Kidney (tissue), 13 donors: ENCODE measurements at regions not wholly inside any gene's neighbourhood (a gene's known extent, or its start where the extent isn't known, plus 50 kb on each side); places are given as distances from the start of the nearest gene placed in this dataset.

Experiments used
- DNase-seq, 5 donors: peaks; one replicate each; pipeline ENCODE4 v3.0.0-alpha.2; 2013 to 2020
- FAIRE-seq: peaks from 2 replicates; lab custom pipeline; 2012; peaks lifted over from hg19 to GRCh38; lab: Jason Lieb, UNC
- H3K27ac ChIP-seq, 2 donors: one replicate each; pipeline ENCODE4 v1.7.0; 2013; ENCODE audit warnings: low read depth in 2 of 2, low read length in 2 of 2, inconsistent platforms in 1 of 2
- H3K27me3 ChIP-seq: one replicate; pipeline ENCODE4 v1.7.1; 2013; ENCODE audit warnings: low read length, inconsistent platforms; ENCODE audit not compliant: control insufficient read depth, insufficient read depth
- H3K36me3 ChIP-seq, 3 donors: one replicate each; pipeline versions ENCODE4 v1.7.0 to v1.7.1; 2013; ENCODE audit warnings: low read length in 3 of 3, control low read depth in 1 of 3, inconsistent platforms in 1 of 3; ENCODE audit not compliant: insufficient read depth in 3 of 3, control insufficient read depth in 2 of 3
- H3K4me1 ChIP-seq, 3 donors: one replicate each; pipeline versions ENCODE4 v1.7.0 to v1.7.1; 2013; ENCODE audit warnings: low read length in 3 of 3, inconsistent platforms in 1 of 3, low read depth in 1 of 3; ENCODE audit not compliant: control insufficient read depth in 2 of 3, insufficient read depth in 2 of 3
- H3K4me3 ChIP-seq, 3 donors: one replicate each; pipeline versions ENCODE4 v1.7.0 to v1.8.1; 2013; ENCODE audit warnings: low read length in 3 of 3, control low read depth in 1 of 3, inconsistent platforms in 1 of 3
- H3K9ac ChIP-seq, 3 donors: one replicate each; pipeline versions ENCODE4 v1.7.0 to v1.7.1; 2013; ENCODE audit warnings: low read length in 3 of 3, control low read depth in 1 of 3, inconsistent platforms in 1 of 3
- H3K9me3 ChIP-seq, 3 donors: one replicate each; pipeline versions ENCODE4 v1.7.0 to v1.7.1; 2013; ENCODE audit warnings: low read length in 3 of 3, control low read depth in 1 of 3, inconsistent platforms in 1 of 3; ENCODE audit not compliant: control insufficient read depth in 2 of 3, insufficient read depth in 1 of 3
- intact Hi-C: fragments of 100-400 bp; cut with DNase I; formaldehyde crosslinking; loops from one replicate; pipeline ENCODE4 v1.11.1; 2022
- TF ChIP-seq, protein P1 (sequence below): IDR thresholded peaks from 3 replicates; pipeline ENCODE4 v1.5.1; 2012; ENCODE audit warnings: mild to moderate bottlenecking, moderate library complexity, borderline replicate concordance; ENCODE audit not compliant: insufficient read depth; ENCODE audit errors: extremely low read depth
- donor health status: control.
- donor health status: control.
- donor health status: control.
- donor health status: control.
- donor health status: control.
- donor health status: DM: yes; HTN: yes; CAD: no.
- donor health status: Normal renal cell carcinoma (clear cell type).

DNA sequence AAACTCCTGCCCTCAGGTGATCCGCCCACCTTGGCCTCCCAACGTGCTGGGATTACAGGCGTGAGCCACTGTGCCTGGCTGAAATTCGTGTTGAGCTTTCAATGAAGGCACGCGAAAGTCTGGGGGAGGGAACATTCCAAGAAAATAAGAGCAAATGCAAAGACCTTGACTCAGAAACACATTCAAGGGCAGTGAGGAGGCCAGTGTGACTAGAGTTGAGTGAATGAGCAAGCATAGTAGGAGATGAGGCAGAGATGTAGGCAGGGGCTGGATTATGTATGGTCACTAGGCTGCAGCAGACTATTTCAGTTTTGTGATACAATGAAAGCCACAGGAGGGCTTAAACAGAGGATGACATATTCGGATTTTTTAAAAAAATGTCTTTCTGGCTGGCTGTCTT, 67.0 kb downstream of the SCN11A start:
- TF ChIP-seq, protein P1, sequence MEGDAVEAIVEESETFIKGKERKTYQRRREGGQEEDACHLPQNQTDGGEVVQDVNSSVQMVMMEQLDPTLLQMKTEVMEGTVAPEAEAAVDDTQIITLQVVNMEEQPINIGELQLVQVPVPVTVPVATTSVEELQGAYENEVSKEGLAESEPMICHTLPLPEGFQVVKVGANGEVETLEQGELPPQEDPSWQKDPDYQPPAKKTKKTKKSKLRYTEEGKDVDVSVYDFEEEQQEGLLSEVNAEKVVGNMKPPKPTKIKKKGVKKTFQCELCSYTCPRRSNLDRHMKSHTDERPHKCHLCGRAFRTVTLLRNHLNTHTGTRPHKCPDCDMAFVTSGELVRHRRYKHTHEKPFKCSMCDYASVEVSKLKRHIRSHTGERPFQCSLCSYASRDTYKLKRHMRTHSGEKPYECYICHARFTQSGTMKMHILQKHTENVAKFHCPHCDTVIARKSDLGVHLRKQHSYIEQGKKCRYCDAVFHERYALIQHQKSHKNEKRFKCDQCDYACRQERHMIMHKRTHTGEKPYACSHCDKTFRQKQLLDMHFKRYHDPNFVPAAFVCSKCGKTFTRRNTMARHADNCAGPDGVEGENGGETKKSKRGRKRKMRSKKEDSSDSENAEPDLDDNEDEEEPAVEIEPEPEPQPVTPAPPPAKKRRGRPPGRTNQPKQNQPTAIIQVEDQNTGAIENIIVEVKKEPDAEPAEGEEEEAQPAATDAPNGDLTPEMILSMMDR: no peak

DNA sequence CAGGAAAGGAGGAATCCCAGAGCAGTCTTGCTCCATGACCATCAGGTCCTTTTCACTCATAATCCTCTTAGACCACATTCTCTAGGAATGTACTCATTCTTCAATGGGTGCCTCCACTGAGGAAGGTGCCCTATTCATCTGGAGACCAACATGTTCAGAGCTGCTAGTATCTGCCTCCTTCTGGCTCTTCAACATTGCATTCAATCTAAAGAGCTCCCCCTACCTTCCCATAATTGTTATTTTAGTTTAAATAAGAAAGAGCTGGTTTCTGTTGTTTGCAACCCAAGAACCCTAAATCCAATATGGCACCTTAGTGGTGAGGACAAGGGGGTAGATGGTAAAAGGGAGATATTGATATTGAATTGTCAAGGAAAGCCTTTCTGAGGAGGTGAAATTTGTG, 67.6 kb downstream of the SCN11A start:
- FAIRE-seq: no peak
- intact Hi-C loops: no loop called here

More for the DNA sequence above, 67.0 kb downstream of the SCN11A start:
- DNase-seq (no peak), FAIRE-seq (no peak)
- H3K27me3 ChIP-seq: no peaks in the 10 kb centered on the region
- H3K9me3 ChIP-seq: no peaks in the 10 kb centered on the region
- intact Hi-C loops: no loop called here
- H3K36me3 ChIP-seq: no peaks in the 10 kb centered on the region
- no peak overlapping the region for H3K4me3 ChIP-seq
- no peak overlapping the region for H3K9ac ChIP-seq
- H3K4me1 ChIP-seq: no peaks in the 10 kb centered on the region
- H3K27ac ChIP-seq: no peak overlapping the region

DNA sequence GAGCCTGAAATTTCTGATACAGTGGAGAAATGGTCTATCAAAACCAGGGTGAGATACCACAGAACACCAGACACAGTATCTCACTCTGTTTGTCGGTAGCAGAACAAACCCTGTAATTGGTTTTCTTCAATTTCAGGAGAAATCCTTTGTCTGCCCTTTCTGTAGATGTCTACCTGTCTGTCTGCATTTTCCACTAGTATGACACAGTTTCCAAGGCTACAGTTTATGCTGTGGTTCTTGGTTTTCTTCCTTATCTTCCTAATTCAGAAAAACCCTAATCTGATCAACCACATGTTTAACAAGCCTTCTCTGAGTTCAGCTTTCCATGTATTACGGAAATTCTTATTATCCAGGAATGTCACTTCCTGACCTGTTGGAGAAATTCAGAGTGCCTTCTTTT, 70.8 kb downstream of the SCN11A start:
- TF ChIP-seq, protein P1: no peak
- Histone ChIP-seq H3K27me3 (no peaks in the 10 kb centered on the region), H3K36me3 (no peaks in the 10 kb centered on the region), H3K27ac (no peak overlapping the region), H3K9me3 (no peaks in the 10 kb centered on the region), H3K9ac (no peak overlapping the region), H3K4me3 (no peak overlapping the region), H3K4me1 (no peaks in the 10 kb centered on the region)
- DNase-seq (no peak), FAIRE-seq (no peak)
- intact Hi-C loops: no loop called here

More for the DNA sequence above, 67.6 kb downstream of the SCN11A start:
- Histone ChIP-seq H3K27ac (no peak overlapping the region), H3K9ac (no peak overlapping the region), H3K36me3 (no peaks in the 10 kb centered on the region), H3K9me3 (no peaks in the 10 kb centered on the region), H3K4me1 (no peaks in the 10 kb centered on the region), H3K4me3 (no peak overlapping the region), H3K27me3 (no peaks in the 10 kb centered on the region)
- no peak for DNase-seq
- TF ChIP-seq, protein P1: no peak

DNA sequence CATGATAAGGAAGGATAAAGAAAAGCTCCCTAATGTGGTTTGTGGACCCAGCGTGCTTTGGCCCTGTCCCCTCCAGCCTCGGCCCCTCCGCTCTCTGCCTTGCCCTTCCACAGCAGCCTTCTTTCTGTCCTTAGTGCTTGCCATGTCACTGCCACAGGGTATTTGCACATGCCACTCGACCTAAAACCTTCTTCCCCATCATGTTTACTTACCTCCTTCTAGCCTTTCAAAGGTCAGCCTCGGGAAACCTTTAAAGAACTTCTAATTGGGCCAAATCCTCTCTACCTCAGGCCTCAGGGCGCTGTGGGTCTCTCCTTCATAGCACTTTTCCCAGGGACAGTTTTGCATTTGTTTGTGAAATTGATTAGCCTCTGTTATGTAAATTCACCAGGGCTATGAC, 73.0 kb downstream of the SCN11A start:
- Histone ChIP-seq H3K27me3 (no peaks in the 10 kb centered on the region), H3K36me3 (no peaks in the 10 kb centered on the region), H3K9me3 (no peaks in the 10 kb centered on the region), H3K9ac (no peak overlapping the region), H3K4me3 (no peak overlapping the region), H3K4me1 (no peaks in the 10 kb centered on the region), H3K27ac (no peak overlapping the region)
- TF ChIP-seq, protein P1: no peak
- FAIRE-seq (no peak), DNase-seq (no peak)
- intact Hi-C loops: no loop called here
